OCI-LY7 (cell line): ENCODE measurements at regions not wholly inside any gene's neighbourhood (a gene's known extent, or its start where the extent isn't known, plus 50 kb on each side); places are given as distances from the start of the nearest gene placed in this dataset.

Source experiments
- BruUV-seq: library from RNA; stranded (reverse); fragments of 400-500 nt; replicated peaks from 2 replicates; lab custom pipeline; 2021; lab: Mats Ljungman, UMichigan
- CTCF ChIA-PET: fragments of 300-600 bp; sonication (Branson Sonifier 250); formaldehyde crosslinking; loops from one replicate; lab custom pipeline; 2022; ENCODE audit warnings: antibody characterized with exemption; ENCODE audit not compliant: unreplicated experiment; lab: Charles Lee
- POLR2A ChIA-PET: fragments of 300-600 bp; sonication (Branson Sonifier 250); formaldehyde crosslinking; loops from one replicate; lab custom pipeline; 2022; ENCODE audit warnings: antibody characterized with exemption; lab: Charles Lee
- DNase-seq: peaks from one replicate; pipeline ENCODE4 v3.0.0-alpha.2; 2015; ENCODE audit warnings: low spot score
- H2AFZ ChIP-seq: fragments of 200-600 bp; sonication (generic), shearing (Covaris generic); 2 replicates; pipeline ENCODE4 v1.6.1; 2014; ENCODE audit warnings: mild to moderate bottlenecking, antibody characterized with exemption, low read length, moderate library complexity
- H3K27ac ChIP-seq: fragments of 200-600 bp; sonication (generic); 2 replicates; pipeline ENCODE4 v1.5.1; 2014; ENCODE audit warnings: mixed run types, low read depth, mild to moderate bottlenecking, moderate library complexity, low read length, inconsistent platforms; ENCODE audit not compliant: poor library complexity, severe bottlenecking
- H3K36me3 ChIP-seq: fragments of 200-600 bp; sonication (generic); 2 replicates; pipeline ENCODE4 v1.6.1; 2014; ENCODE audit warnings: mild to moderate bottlenecking, antibody characterized with exemption, low read length, moderate library complexity, mixed read lengths; ENCODE audit not compliant: insufficient read depth
- H3K4me1 ChIP-seq: fragments of 200-600 bp; sonication (generic); 2 replicates; pipeline ENCODE4 v1.5.1; 2014; ENCODE audit warnings: mild to moderate bottlenecking, low read length; ENCODE audit not compliant: insufficient read depth, poor library complexity, severe bottlenecking
- H3K4me2 ChIP-seq: fragments of 200-600 bp; sonication (generic); 2 replicates; pipeline ENCODE4 v1.6.1; 2014; ENCODE audit warnings: mild to moderate bottlenecking, low read length
- H3K4me3 ChIP-seq: fragments of 200-600 bp; sonication (generic); 2 replicates; pipeline ENCODE4 v1.5.1; 2014; ENCODE audit warnings: mild to moderate bottlenecking, low read depth, low read length; ENCODE audit not compliant: poor library complexity, severe bottlenecking
- H3K79me2 ChIP-seq: fragments of 200-600 bp; sonication (generic); 2 replicates; pipeline ENCODE4 v1.6.1; 2016; ENCODE audit warnings: low read depth, mild to moderate bottlenecking, low read length, moderate library complexity, mixed read lengths; ENCODE audit not compliant: insufficient read depth
- H3K9me2 ChIP-seq: fragments of 200-600 bp; sonication (generic); 2 replicates; pipeline ENCODE4 v1.6.1; 2016; ENCODE audit warnings: mild to moderate bottlenecking, low read length, mixed read lengths; ENCODE audit not compliant: insufficient read depth
- H3K9me3 ChIP-seq: fragments of 200-600 bp; sonication (generic); 2 replicates; pipeline ENCODE4 v1.6.1; 2014; ENCODE audit warnings: mild to moderate bottlenecking, mixed run types, low read length, mixed read lengths
- H4K20me1 ChIP-seq: fragments of 200-600 bp; sonication (generic); 2 replicates; pipeline ENCODE4 v1.6.1; 2014; ENCODE audit warnings: mild to moderate bottlenecking, antibody characterized with exemption, low read length, moderate library complexity, mixed read lengths; ENCODE audit not compliant: insufficient read depth
- CTCF ChIP-seq: fragments of 200-600 bp; sonication (generic); conservative IDR thresholded peaks from 2 replicates; pipeline ENCODE4 v1.5.1; 2014; ENCODE audit warnings: mild to moderate bottlenecking, antibody characterized with exemption, low read length, moderate library complexity, mixed read lengths
- EZH2phosphoT487 ChIP-seq: fragments of 200-600 bp; sonication (generic); IDR thresholded peaks from 2 replicates; pipeline ENCODE4 v1.6.1; 2018; ENCODE audit warnings: low read depth, borderline replicate concordance, mild to moderate bottlenecking, mixed run types, antibody characterized with exemption, low read length, moderate library complexity, mixed read lengths
- intact Hi-C: fragments of 100-400 bp; cut with micrococcal nuclease; formaldehyde crosslinking; loops from one replicate; pipeline ENCODE4 v1.10.0; 2022; ENCODE audit not compliant: unreplicated experiment

DNA sequence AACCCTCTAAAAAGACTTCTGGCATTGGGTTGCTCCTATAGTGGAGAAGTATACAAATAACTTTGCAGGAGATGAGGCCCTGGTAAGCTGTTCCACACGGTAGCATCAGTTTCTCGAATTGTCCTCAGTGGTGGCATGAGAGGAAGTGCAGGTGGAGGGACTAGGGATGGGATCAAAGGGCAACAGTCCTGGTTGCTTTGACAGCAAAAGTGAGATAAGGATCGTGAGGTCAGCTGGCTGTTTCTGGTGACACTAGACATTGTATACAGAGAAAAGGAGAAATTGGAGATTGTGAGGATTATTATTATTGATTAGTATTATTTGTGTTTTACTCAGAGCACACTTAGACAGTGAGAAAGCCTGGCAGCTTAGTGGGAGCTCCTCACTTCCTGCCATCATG lies 61.3 kb upstream of the EXOC2 start:
- Histone ChIP-seq H3K4me1 (no peaks in the 10 kb centered on the region), H3K79me2 (no peaks in the 10 kb centered on the region), H2AFZ (no peak overlapping the region), H3K9me2 (no peaks in the 10 kb centered on the region), H3K4me2 (no peak overlapping the region), H3K4me3 (no peak overlapping the region), H3K27ac (no peak overlapping the region), H4K20me1 (no peaks in the 10 kb centered on the region), H3K36me3 (no peaks in the 10 kb centered on the region), H3K9me3 (no peaks in the 10 kb centered on the region)
- no peak for DNase-seq
- no peak for TF ChIP-seq CTCF
- no peak for TF ChIP-seq EZH2phosphoT487
- POLR2A ChIA-PET: interaction anchor here (0.6 kb wide), 1 partner anchor 482 kb away, joined by 3 read pairs; no protein-coding TSS in a partner anchor
- CTCF ChIA-PET: no interaction called here
- no TSS peak for BruUV-seq
- intact Hi-C loops: no loop called here

DNA sequence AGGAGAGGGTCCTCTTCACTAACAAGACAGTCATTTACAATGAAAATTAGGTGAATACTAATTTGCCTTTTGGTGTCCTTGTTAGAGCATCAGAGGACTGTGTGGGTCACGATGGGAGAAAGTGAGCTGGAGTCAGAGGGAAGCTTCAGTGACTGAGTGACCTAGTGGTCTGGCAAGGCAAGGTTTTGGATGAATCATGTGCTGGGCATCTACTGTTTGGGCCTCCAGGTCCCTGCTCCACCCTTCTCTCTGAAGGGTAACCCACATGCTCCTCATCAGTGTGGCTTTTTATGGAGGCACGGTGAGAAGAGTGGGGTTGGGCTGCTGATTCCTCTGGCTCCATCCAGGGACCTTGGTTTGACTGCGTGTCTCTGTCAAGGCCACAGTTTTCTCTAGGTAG lies 60.5 kb upstream of the EXOC2 start:
- ChIA-PET POLR2A (interaction anchor here (0.6 kb wide), 1 partner anchor 1416 kb away, joined by 3 read pairs; no protein-coding TSS in a partner anchor), CTCF (no interaction called here)
- Histone ChIP-seq H3K9me2 (no peaks in the 10 kb centered on the region), H3K79me2 (no peaks in the 10 kb centered on the region), H3K36me3 (no peaks in the 10 kb centered on the region), H3K4me2 (no peak overlapping the region), H3K4me3 (no peak overlapping the region), H2AFZ (no peak overlapping the region), H3K27ac (no peak overlapping the region), H3K9me3 (no peaks in the 10 kb centered on the region), H4K20me1 (no peaks in the 10 kb centered on the region), H3K4me1 (no peaks in the 10 kb centered on the region)
- no peak for TF ChIP-seq CTCF
- TF ChIP-seq EZH2phosphoT487: no peak
- intact Hi-C loops: no loop called here
- no peak for DNase-seq
- BruUV-seq: no TSS peak

- H3K4me1 ChIP-seq: no peaks in the 10 kb centered on the region
- DNase-seq: no peak
- no peak overlapping the region for H2AFZ ChIP-seq
- BruUV-seq: no TSS peak
- no peaks in the 10 kb centered on the region for H3K36me3 ChIP-seq
- no peaks in the 10 kb centered on the region for H3K9me3 ChIP-seq
- no peak overlapping the region for H3K4me3 ChIP-seq
- no peak for TF ChIP-seq CTCF
- no peak for TF ChIP-seq EZH2phosphoT487
- no peaks in the 10 kb centered on the region for H3K79me2 ChIP-seq
- ChIA-PET CTCF (no interaction called here), POLR2A (no interaction called here)
- H3K27ac ChIP-seq: no peak overlapping the region
- intact Hi-C loops: no loop called here
- no peaks in the 10 kb centered on the region for H3K9me2 ChIP-seq
- H4K20me1 ChIP-seq: no peaks in the 10 kb centered on the region
- H3K4me2 ChIP-seq: no peak overlapping the region
These were observed 59.5 kb upstream of the EXOC2 start for GRCh38 chr6:752438-752837.
